Endodermal cell (in vitro differentiated cells): ENCODE measurements at regions not wholly inside any gene's neighbourhood (a gene's known extent, or its start where the extent isn't known, plus 50 kb on each side); places are given as distances from the start of the nearest gene placed in this dataset.

Source experiments
- DNase-seq: peaks from one replicate; pipeline ENCODE4 v3.0.0-alpha.2; 2017
- H3K27ac ChIP-seq: 2 replicates; pipeline ENCODE4 v1.5.1; 2013; ENCODE audit warnings: mild to moderate bottlenecking, low read depth, low read length, moderate library complexity
- H3K27me3 ChIP-seq: 2 replicates; pipeline ENCODE4 v1.6.1; 2013; ENCODE audit warnings: mild to moderate bottlenecking, low read length, moderate library complexity; ENCODE audit not compliant: insufficient read depth, control insufficient read depth, poor library complexity, severe bottlenecking
- H3K36me3 ChIP-seq: 2 replicates; pipeline ENCODE4 v1.7.0; 2013; ENCODE audit warnings: mild to moderate bottlenecking, low read length, moderate library complexity; ENCODE audit not compliant: control insufficient read depth, insufficient read depth
- H3K4me1 ChIP-seq: one replicate; pipeline ENCODE4 v1.7.0; 2013; ENCODE audit warnings: low read length; ENCODE audit not compliant: control insufficient read depth, insufficient read depth
- H3K4me3 ChIP-seq: 2 replicates; pipeline ENCODE4 v1.5.1; 2013; ENCODE audit warnings: mild to moderate bottlenecking, low read length, moderate library complexity
- H3K9ac ChIP-seq: 2 replicates; pipeline ENCODE4 v1.6.1; 2013; ENCODE audit warnings: mild to moderate bottlenecking, low read length, moderate library complexity; ENCODE audit not compliant: poor library complexity, severe bottlenecking; ENCODE audit errors: extremely low read depth
- H3K9me3 ChIP-seq: 2 replicates; pipeline ENCODE4 v1.6.1; 2013; ENCODE audit warnings: mild to moderate bottlenecking, low read length, moderate library complexity; ENCODE audit not compliant: control insufficient read depth
- H3K27ac Mint-ChIP-seq: 2 replicates; pipeline ENCODE4 v1.8.0; 2020; ENCODE audit warnings: mixed read lengths
- H3K27me3 Mint-ChIP-seq: 2 replicates; pipeline ENCODE4 v1.8.0; 2021; ENCODE audit warnings: mild to moderate bottlenecking, mixed read lengths; ENCODE audit not compliant: insufficient read depth
- H3K36me3 Mint-ChIP-seq: 2 replicates; pipeline ENCODE4 v1.8.0; 2020; ENCODE audit warnings: low read depth, mixed read lengths
- H3K4me1 Mint-ChIP-seq: 2 replicates; pipeline ENCODE4 v1.8.0; 2020; ENCODE audit warnings: mixed read lengths
- H3K4me3 Mint-ChIP-seq: 2 replicates; pipeline ENCODE4 v1.8.0; 2020; ENCODE audit warnings: mild to moderate bottlenecking, moderate library complexity, mixed read lengths
- H3K9me3 Mint-ChIP-seq: 2 replicates; pipeline ENCODE4 v1.8.0; 2020; ENCODE audit warnings: mild to moderate bottlenecking, mixed read lengths
- CTCF ChIP-seq: fragments of 200-600 bp; sonication (generic); conservative IDR thresholded peaks from 2 replicates; pipeline ENCODE4 v1.5.0; 2021; ENCODE audit warnings: antibody characterized with exemption, mild to moderate bottlenecking
- WGBS, 2 experiments: methylation state at CpG; one replicate each; pipeline versions ENCODE4 v1.1.5 to v1.1.7; 2013; ENCODE audit warnings: missing lambda C conversion rate in 2 of 2, mixed read lengths in 1 of 2; ENCODE audit not compliant: insufficient coverage in 1 of 2, insufficient read length in 1 of 2; 5-methylcytosine and 5-hydroxymethylcytosine counted together

DNA sequence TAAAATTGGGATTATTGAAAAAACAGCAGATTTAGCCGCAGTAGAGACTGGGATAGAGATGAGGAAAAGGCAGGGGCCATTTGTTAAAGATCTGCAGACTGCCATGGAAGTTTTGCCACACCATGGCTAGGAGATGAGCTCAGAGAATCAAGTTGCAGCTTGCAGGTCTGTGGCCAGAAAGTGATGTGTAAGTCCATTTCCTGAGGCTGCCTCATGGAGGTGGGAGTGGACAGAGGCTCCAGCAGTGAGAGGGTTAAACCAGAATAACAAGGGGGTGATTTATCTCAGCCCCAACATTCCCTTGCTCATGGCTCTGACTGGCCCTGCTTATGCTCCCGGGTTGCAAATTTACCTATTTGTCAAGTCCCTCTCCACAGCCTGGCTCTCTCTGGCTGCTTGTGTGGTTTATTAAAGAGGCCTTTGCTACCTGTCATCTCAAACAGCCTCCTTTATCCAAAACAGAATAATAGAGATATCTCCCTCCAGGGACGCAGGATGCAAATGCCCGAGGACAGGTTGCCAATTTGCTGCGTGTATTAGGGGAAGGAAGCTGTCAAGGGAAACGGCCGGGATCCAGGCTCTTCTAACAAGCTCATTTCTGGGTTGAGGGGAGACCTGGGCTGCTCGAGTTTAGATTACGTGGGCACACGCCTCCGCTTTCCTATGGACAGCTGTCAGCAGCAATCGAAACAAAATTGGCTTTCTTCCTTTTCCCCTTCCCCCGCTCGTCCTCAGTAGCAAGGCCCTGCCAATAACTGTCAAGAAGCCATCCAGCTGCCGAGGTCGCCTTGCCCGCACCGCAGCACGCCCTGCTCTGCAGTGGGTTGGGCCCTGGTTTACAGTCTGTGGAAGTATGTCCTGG, 72.8 kb upstream of the PITX1 start:
- Mint-ChIP-seq H3K9me3 (peaks cover 3% of the 10 kb centered on the region), H3K27ac (no peak overlapping the region), H3K4me3 (no peak overlapping the region), H3K36me3 (no peaks in the 10 kb centered on the region), H3K4me1 (peaks cover 17% of the 10 kb centered on the region), H3K27me3 (peaks cover 33% of the 10 kb centered on the region)
- DNase-seq, result no peak
- WGBS, 2 experiments, result 87 to 89% methylated on average over 10 to 19 of the region's 19 CpGs
- Histone ChIP-seq H3K36me3 (no peaks in the 10 kb centered on the region), H3K4me1 (no peaks in the 10 kb centered on the region), H3K27ac (no peak overlapping the region), H3K9ac (no peak overlapping the region), H3K27me3 (no peaks in the 10 kb centered on the region), H3K9me3 (no peaks in the 10 kb centered on the region), H3K4me3 (no peak overlapping the region)
- TF ChIP-seq CTCF, result no peak

DNA sequence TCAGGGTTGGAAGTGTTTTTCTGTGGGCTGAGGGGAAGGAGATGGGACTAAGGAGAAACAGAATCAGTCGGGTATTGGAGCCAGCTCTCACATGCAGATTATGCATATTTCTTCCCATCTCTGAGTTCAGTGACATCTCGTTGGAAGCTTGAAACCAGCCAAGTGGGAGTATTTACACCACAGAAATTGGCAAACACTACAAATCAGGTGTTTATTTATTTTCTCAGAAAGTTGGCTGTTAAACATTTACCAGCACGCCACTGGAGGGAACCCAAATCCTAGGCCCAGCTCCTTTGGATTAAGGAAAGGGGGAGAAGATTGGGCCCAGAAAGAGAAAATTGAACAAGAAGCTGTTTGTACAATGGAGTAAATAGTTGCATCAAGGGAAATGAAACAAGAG, 72.1 kb upstream of the PITX1 start:
- 74 to 90% methylated on average over 2 to 3 of the region's 3 CpGs for WGBS, 2 experiments
- Histone ChIP-seq H3K27ac (no peak overlapping the region), H3K4me3 (no peak overlapping the region), H3K9ac (no peak overlapping the region), H3K27me3 (no peaks in the 10 kb centered on the region), H3K4me1 (no peaks in the 10 kb centered on the region), H3K36me3 (no peaks in the 10 kb centered on the region), H3K9me3 (no peaks in the 10 kb centered on the region)
- H3K4me3 Mint-ChIP-seq, result no peak overlapping the region
- DNase-seq, result no peak
- peaks cover 30% of the 10 kb centered on the region for H3K27me3 Mint-ChIP-seq
- H3K36me3 Mint-ChIP-seq, result no peaks in the 10 kb centered on the region
- TF ChIP-seq CTCF, result no peak
- H3K4me1 Mint-ChIP-seq, result peaks cover 17% of the 10 kb centered on the region
- no peak overlapping the region for H3K27ac Mint-ChIP-seq
- H3K9me3 Mint-ChIP-seq, result peaks cover 3% of the 10 kb centered on the region

GRCh38 chr5:135105105-135105484, 71.1 kb upstream of the PITX1 start:
- Histone ChIP-seq H3K36me3 (no peaks in the 10 kb centered on the region), H3K27ac (no peak overlapping the region), H3K9me3 (no peaks in the 10 kb centered on the region), H3K4me3 (no peak overlapping the region), H3K4me1 (no peaks in the 10 kb centered on the region), H3K9ac (no peak overlapping the region), H3K27me3 (no peaks in the 10 kb centered on the region)
- no peak for DNase-seq
- no peak for TF ChIP-seq CTCF
- Mint-ChIP-seq H3K27ac (no peak overlapping the region), H3K4me1 (peaks cover 17% of the 10 kb centered on the region), H3K27me3 (peaks cover 20% of the 10 kb centered on the region), H3K36me3 (no peaks in the 10 kb centered on the region), H3K4me3 (no peak overlapping the region), H3K9me3 (peaks cover 3% of the 10 kb centered on the region)
- WGBS, 2 experiments, result 87 to 92% methylated on average over 3 of the region's 3 CpGs
